ENCODE measurements at regions not wholly inside any gene's neighbourhood (a gene's known extent, or its start where the extent isn't known, plus 50 kb on each side); places are given as distances from the start of the nearest gene placed in this dataset.

- no peak for DNase-seq
Measured at GRCh38 chr6:43840490-43841218, 70.6 kb downstream of the VEGFA start.

DNA sequence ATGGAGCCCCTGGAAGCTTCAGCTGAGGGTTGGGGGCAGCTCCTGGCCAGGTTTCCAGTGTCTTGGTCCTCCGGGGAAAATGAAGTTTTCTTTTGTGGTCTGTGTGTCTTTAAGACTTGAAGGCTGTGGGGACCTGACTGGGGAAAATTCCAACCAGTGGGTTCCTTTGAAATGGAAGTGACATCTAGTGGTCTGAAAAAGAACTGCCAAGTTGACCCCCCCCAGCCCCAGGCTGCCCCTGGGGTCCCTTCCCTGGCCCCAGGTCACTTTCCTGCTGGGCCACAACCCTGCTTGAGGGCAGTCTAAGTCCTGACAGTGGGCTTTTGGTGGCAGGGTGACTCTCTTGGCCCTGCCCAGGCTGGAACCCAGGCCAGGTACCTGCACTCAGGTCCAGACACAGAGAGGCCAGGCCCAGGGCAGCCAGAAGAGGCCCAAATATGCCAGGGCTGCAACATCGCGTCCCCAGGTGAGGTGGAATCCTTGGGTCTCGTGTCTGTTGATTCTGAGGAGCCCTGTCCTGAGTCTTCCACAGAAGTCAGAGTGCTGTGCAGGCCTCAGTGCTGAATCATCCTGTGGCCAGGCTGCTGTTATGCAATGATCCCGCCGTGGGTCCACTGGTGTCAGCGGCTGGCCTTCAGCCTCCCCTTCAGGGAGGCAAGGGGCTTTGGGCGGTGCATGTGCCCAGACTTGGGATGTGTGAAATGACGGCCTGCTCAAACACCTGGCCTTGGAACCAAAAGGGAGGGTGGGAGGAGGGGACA lies 68.4 kb downstream of the VEGFA start:
- DNase-seq, result peak; percentile 30

DNA sequence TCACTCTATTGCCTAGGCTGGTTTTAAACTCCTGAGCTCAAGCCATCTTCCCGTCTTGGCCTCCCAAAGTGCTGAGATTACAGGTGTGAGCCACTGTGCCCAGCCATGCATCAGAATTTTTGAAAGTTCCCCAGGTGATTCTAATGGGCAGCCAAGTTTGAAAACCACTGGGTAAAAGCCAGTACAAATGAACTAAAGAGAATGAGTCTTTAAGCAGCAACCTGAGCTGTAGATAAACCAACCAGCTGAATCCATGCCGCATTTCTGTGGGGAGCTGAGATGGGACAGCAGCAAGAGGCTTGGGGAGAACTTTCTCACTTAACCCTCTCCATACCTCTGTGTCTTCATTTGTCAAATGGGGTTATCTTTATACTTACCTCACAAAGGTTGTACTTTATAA lies 67.5 kb downstream of the VEGFA start:
- no peak for DNase-seq

DNA sequence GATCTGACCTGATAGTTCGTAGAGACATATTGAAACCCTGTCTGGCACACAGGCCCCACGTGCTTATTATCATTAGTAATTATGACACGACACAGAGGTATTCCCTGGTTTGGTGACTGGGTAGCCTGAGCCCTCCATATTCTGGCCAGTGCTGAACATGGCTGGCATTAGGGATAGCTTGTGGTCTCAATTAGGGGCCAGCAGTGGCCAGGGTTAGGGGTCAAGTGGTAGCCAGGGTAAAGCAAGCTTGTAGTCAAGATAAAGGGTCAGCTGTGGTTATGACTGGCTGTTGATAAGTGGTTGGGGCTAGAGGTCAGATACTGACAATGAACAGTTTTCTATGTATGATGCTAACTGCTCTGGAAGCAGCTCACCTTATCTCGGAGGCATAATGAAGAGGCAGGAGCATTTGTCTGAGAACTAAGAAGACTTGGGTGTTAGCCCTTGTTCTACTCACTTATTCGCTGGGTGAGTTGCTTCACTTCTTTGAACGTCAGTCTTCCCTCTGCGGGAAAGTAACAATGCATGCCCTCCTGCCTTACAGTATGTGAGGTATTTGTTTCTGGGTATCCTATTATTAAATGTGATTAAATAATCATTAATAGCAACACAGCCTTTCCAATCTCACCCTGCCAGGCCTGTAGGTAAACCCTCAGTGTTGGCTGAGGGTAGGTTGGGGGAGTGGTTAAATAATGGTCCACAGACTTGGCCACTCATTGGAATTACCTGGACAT lies 66.7 kb downstream of the VEGFA start:
- no peak for DNase-seq

Data from GF-D8 (cell line).